ENCODE measurements at regions not wholly inside any gene's neighbourhood (a gene's known extent, or its start where the extent isn't known, plus 50 kb on each side); places are given as distances from the start of the nearest gene placed in this dataset.

- TF ChIP-seq, protein P1, sequence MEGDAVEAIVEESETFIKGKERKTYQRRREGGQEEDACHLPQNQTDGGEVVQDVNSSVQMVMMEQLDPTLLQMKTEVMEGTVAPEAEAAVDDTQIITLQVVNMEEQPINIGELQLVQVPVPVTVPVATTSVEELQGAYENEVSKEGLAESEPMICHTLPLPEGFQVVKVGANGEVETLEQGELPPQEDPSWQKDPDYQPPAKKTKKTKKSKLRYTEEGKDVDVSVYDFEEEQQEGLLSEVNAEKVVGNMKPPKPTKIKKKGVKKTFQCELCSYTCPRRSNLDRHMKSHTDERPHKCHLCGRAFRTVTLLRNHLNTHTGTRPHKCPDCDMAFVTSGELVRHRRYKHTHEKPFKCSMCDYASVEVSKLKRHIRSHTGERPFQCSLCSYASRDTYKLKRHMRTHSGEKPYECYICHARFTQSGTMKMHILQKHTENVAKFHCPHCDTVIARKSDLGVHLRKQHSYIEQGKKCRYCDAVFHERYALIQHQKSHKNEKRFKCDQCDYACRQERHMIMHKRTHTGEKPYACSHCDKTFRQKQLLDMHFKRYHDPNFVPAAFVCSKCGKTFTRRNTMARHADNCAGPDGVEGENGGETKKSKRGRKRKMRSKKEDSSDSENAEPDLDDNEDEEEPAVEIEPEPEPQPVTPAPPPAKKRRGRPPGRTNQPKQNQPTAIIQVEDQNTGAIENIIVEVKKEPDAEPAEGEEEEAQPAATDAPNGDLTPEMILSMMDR (IDR thresholded peaks at IDR 0.05), result no peak
- no peak for TF ChIP-seq POLR2A (IDR thresholded peaks at IDR 0.05)
Observed at GRCh38 chr17:6299275-6299674, 135.6 kb downstream of the AIPL1 start.

Measured in body of pancreas (tissue), 4 donors.